ENCODE measurements at regions not wholly inside any gene's neighbourhood (a gene's known extent, or its start where the extent isn't known, plus 50 kb on each side); places are given as distances from the start of the nearest gene placed in this dataset.

GRCh38 chr2:116987447-116987846 lies 827.0 kb upstream of the DDX18 start:
- TF ChIP-seq CTCF (IDR thresholded peaks at IDR 0.05) (no peak), POLR2A (IDR thresholded peaks at IDR 0.05) (no peak)

Measured in lower leg skin (tissue), 3 donors.